ENCODE measurements at regions not wholly inside any gene's neighbourhood (a gene's known extent, or its start where the extent isn't known, plus 50 kb on each side); places are given as distances from the start of the nearest gene placed in this dataset.

DNA sequence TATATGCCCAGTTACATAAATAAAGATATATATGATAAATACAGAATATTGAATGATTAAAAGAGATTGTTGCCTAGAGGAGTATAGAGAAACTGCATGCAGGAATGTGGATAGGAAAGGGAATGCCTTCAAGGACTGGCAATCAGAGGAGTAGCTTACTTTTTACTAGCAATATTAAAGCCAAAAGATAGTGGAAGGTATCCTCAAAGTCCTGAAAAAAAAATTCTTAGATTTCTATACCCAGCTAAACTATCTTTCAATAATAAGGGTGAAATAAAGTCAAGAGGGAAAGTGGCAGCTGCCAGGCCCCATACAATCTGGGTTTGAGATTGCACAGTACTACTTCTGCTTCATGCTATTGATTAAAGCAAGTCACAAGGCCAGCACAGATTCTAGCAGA is 733.2 kb downstream of the GATA3 start:
- Histone ChIP-seq H3K4me3 (replicated peaks; ENCODE audit: insufficient read depth, low read length) (no peak overlapping the region), H3K27me3 (ENCODE audit: insufficient read depth, poor library complexity, severe bottlenecking) (no peaks in the 10 kb centered on the region), H3K27ac (replicated peaks) (no peak overlapping the region)
- DNase-seq (ENCODE audit: low read depth in 1 of 2, low spot score in 1 of 2) = no peak
- no peak for TF ChIP-seq GABPA (IDR thresholded peaks at IDR 0.05; ENCODE audit: low read depth)
- no peak for TF ChIP-seq POLR2AphosphoS5 (IDR thresholded peaks at IDR 0.05; ENCODE audit: low read depth)
- TF ChIP-seq CTCF (IDR thresholded peaks at IDR 0.05; ENCODE audit: insufficient read depth, low read length) = no peak
- no peak for TF ChIP-seq SPI1 (IDR thresholded peaks at IDR 0.05; ENCODE audit: borderline replicate concordance, low read depth)
- TF ChIP-seq, protein P1, sequence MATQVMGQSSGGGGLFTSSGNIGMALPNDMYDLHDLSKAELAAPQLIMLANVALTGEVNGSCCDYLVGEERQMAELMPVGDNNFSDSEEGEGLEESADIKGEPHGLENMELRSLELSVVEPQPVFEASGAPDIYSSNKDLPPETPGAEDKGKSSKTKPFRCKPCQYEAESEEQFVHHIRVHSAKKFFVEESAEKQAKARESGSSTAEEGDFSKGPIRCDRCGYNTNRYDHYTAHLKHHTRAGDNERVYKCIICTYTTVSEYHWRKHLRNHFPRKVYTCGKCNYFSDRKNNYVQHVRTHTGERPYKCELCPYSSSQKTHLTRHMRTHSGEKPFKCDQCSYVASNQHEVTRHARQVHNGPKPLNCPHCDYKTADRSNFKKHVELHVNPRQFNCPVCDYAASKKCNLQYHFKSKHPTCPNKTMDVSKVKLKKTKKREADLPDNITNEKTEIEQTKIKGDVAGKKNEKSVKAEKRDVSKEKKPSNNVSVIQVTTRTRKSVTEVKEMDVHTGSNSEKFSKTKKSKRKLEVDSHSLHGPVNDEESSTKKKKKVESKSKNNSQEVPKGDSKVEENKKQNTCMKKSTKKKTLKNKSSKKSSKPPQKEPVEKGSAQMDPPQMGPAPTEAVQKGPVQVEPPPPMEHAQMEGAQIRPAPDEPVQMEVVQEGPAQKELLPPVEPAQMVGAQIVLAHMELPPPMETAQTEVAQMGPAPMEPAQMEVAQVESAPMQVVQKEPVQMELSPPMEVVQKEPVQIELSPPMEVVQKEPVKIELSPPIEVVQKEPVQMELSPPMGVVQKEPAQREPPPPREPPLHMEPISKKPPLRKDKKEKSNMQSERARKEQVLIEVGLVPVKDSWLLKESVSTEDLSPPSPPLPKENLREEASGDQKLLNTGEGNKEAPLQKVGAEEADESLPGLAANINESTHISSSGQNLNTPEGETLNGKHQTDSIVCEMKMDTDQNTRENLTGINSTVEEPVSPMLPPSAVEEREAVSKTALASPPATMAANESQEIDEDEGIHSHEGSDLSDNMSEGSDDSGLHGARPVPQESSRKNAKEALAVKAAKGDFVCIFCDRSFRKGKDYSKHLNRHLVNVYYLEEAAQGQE (IDR thresholded peaks at IDR 0.05; ENCODE audit: insufficient replicate concordance, low read depth) = no peak

- TF ChIP-seq, protein P1 (IDR thresholded peaks at IDR 0.05; ENCODE audit: insufficient replicate concordance, low read depth) = no peak
- no peak for TF ChIP-seq POLR2AphosphoS5 (IDR thresholded peaks at IDR 0.05; ENCODE audit: low read depth)
- TF ChIP-seq CTCF (IDR thresholded peaks at IDR 0.05; ENCODE audit: insufficient read depth, low read length) = no peak
- no peak for TF ChIP-seq GABPA (IDR thresholded peaks at IDR 0.05; ENCODE audit: low read depth)
- no peak for TF ChIP-seq SPI1 (IDR thresholded peaks at IDR 0.05; ENCODE audit: borderline replicate concordance, low read depth)
- H3K27me3 ChIP-seq (ENCODE audit: insufficient read depth, poor library complexity, severe bottlenecking) = no peaks in the 10 kb centered on the region
- H3K27ac ChIP-seq (replicated peaks) = no peak overlapping the region
- no peak for DNase-seq (ENCODE audit: low read depth in 1 of 2, low spot score in 1 of 2)
- no peak overlapping the region for H3K4me3 ChIP-seq (replicated peaks; ENCODE audit: insufficient read depth, low read length)
These were observed 735.9 kb downstream of the GATA3 start for GRCh38 chr10:8790390-8790789.

DNA sequence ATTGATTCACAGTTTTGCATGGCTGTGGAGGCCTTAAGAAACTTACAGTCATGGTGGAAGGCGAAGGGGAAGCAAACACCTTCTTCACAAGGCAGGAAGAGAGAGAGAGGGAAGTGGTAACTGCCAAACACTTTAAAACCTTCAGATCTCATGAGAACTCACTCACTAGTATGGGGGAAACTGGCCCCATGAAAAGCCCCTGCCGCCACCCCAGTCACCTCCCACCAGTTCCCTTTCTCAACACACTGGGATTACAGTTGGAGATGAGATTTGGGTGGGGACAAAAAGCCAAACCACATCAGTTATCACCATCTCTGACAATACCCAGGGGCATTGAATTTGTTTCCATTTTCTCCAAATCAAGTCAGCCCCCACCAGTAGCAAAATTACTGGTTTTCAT is 740.4 kb downstream of the GATA3 start:
- TF ChIP-seq, protein P1 (IDR thresholded peaks at IDR 0.05; ENCODE audit: insufficient replicate concordance, low read depth) = no peak
- TF ChIP-seq GABPA (IDR thresholded peaks at IDR 0.05; ENCODE audit: low read depth) (no peak), CTCF (IDR thresholded peaks at IDR 0.05; ENCODE audit: insufficient read depth, low read length) (no peak), POLR2AphosphoS5 (IDR thresholded peaks at IDR 0.05; ENCODE audit: low read depth) (no peak), SPI1 (IDR thresholded peaks at IDR 0.05; ENCODE audit: borderline replicate concordance, low read depth) (no peak)
- Histone ChIP-seq H3K27me3 (ENCODE audit: insufficient read depth, poor library complexity, severe bottlenecking) (no peaks in the 10 kb centered on the region), H3K4me3 (replicated peaks; ENCODE audit: insufficient read depth, low read length) (no peak overlapping the region), H3K27ac (replicated peaks) (no peak overlapping the region)
- DNase-seq (ENCODE audit: low read depth in 1 of 2, low spot score in 1 of 2) = no peak

Measured in HL-60 (cell line).